HG03095 (cell line): ENCODE measurements at regions not wholly inside any gene's neighbourhood (a gene's known extent, or its start where the extent isn't known, plus 50 kb on each side); places are given as distances from the start of the nearest gene placed in this dataset.

Experiments
- ATAC-seq: cut with Tn5 transposase; IDR thresholded peaks from one replicate; pipeline ENCODE4 v1.9.1; 2021; ENCODE audit warnings: moderate library complexity; ENCODE audit not compliant: unreplicated experiment

DNA sequence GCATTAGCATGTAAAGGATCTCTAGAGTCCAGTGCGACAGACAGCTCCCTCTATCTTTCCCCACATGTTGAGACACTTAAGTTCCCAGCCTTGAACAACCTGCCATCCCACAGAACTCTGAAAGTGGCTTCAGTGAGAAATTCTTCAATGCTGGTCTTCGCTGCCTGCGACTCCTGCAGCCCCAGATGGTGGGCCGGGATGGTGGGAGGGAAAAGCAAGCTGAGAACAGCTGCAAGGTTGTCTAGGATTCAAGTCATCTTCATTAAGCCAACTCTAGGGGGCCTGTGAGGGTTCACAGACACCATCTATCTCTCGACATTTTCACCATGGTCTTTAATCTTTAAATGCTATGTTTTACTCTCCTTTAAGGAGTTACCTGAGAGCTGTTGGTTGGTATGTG is 185.5 kb upstream of the C1orf174 start:
- ATAC-seq: no peak

DNA sequence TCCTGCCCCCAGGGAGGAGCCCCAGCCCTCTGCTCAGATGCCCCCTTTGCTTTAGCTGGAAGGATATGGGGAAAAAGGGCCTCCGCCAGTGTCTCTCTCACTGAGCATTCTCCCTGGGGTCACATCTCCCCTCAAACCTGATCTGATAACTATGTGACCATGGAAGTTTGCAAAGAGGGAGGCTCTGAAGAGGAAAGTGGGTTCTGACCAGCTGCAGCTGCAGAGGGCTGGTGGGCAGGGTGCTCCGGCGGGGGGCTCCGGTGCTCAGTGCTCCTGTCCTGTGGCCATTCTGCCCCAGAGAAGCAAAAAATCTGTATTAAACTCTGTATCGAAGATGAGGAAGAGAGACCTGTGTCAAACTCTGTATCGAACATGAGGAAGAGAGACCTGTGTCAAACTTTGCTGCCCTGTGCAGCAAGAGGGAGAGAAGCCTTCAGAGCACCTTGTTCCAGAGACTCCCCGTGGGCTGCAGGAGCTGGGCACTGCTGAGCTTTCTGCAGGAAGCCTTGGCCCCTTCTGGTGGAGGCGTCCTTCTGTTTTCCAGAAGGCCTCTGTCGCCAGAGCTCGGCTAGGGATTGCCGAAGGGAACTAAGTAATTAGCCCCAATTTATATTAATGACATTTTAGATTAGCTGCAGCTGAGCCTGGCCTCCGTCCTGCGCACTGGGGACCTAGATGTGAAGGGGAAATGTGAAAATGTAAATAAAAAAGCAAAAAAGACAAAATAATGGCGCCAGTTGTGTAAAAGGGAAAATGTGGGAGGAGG is 186.2 kb upstream of the C1orf174 start:
- ATAC-seq: no peak

DNA sequence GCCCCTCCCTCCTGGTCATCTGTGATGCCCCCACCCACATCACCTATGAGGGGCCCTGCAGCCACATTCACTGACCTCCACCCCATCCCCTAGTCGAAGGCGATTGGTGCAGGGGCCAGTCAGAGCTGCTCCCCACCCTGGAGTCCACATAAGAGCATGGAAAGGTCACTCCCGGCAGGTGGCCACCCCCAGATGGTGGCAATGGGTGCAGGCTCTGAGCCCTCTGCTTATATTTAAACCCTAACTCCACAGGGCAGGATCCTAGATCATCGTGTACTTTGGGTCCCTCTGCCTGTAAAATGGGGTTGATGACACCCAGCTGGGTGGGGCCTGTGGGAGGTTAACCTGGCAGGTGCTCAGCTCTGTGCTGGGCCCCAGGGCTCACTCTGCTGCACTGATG is 186.8 kb upstream of the C1orf174 start:
- no peak for ATAC-seq

DNA sequence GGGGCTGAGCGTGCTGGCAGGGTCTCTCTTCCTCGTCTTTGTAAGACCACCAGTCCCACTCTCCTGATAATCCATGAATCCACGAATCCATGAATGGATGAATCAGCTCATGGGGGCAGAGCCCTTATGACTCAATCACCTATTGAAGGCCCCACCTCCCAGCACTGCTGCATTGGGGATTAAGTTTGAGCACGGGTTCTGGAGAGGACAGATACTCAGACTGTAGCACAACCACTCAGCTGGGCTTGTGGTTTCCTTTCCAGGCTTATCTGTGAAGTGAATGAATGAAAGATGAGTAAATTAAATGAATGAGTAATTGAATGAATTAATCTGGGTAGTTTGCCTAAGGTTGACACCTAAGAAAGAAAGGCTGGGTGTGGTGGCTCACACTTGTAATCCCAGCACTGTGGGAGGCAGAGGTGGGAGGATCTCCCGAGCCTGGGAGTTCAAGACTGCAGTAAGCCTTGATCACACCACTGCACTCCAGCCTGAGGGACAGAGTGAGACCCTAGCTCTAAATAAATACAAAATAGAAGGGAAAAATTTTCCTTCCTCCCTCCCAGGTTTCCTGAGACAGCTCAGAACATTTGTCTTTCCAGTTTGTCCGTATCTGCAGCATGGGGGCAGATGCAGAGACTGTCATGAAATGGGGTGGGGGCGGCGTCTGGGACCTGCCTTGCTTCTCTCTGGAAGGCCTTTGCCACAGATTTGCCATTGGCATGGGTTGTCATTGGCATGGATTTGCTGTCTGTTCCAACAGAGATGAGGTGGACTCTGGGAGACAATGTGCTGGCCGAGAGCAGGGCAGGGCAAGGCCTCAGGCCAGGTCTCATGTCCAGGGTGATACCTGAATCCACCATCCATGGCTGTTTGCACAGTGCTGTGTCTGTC is 187.7 kb upstream of the C1orf174 start:
- ATAC-seq: no peak

DNA sequence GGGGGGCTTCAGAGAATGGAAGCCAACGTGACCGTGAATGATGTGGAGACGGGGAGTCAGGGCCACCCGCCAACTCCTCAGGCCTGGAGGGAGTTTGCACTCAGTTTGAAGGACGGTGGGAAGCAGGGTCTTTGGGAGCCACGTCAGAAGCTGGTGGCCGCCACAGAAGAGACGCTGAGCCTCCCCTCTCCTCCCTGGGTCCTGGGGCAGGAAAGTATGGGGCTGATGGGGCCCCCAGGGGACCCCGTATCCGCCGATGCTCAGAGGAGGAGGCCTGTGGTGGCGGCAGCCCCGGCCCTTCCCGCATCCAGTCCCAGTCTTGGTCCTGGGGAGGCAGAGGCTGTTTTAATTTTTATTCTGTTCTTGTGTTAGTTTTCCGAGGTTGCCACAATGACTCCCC is 188.6 kb upstream of the C1orf174 start:
- no peak for ATAC-seq

DNA sequence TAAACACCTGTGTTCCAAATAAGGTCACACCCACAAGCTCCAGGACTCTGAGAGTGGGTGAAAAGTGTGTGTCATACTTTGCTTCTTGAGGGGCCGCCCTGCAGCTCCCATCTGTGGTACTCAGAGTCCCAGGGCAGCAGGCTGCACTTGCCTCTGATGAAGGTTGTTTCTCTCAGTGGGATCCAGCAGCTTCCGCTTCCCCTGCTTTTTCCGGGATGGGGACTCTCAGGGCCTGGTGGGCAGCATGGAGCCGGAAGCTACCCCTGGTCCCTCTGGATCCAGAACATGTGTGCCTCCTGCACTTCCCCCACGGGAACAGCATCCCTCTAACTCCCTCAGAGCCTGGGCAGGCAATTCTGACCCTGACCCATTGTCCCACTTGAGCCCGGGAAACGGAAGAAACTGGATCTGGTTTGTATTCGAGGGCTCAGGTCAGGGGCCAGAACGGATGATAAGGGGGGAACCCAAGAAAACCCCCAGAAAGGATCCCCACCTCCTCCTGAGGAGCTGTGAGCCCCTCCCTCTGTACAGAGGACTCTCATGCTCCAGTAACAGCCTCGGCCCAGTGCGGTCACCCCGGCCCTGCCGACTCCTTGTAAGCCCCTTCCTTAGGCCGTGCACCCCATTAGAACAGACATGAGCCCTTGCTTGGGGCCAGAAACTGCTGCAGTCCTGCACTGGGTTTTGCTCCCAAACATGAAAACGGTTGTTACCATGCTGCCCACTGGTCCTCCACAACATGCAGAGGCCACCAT is 189.5 kb upstream of the C1orf174 start:
- no peak for ATAC-seq

DNA sequence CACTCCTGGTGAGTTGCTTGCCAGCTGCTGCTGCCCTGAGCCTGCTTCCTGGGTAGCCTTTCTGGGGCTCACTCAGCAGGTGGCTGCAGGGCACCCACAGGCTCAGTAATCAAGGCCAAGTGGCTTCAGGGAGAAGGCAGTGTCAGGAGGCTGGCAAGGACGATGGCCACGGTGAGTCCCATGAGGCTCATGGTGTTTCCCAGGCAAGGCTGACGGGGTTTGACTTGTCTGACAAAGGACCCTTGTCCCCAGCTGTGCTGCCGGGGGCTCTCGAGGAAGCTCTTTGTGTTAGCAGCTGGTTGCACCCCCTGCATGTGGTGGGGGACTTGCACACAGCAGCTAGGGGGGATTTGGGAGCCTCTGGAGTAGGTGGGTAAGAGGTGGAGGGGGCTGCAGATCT is 190.5 kb upstream of the C1orf174 start:
- no peak for ATAC-seq

DNA sequence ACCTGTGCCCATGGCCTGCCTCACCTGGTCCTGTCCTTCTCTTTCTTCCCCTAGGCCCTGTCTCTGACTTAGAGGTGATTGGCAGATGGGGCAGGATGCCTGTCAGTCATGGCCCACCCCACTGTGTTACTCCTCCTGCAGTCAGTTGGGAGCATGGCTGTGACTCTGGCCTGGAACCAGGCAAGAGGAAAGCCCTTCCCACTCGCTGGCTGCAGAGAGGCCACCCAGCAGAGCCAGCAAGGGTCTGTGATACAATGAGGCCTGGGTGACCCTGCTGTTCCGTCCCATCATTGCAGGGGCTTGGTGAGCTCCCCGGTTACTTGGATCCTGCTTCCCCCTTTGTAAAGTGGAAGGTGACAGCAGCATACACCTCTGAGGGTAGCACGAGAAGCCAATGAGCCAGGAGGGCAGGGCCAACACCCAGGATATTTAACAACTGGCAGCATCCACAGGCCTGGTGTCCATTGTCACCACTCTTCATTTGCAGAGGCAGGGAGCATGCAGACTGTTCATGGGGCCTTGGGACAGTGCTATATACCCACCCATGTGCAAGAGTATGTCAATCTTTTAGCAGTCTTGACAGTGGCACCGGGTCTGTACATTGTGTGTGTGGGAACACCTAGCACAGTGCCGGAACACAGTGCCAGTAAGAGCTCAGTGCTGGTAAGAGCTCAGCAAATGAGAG is 191.0 kb upstream of the C1orf174 start:
- ATAC-seq: no peak

DNA sequence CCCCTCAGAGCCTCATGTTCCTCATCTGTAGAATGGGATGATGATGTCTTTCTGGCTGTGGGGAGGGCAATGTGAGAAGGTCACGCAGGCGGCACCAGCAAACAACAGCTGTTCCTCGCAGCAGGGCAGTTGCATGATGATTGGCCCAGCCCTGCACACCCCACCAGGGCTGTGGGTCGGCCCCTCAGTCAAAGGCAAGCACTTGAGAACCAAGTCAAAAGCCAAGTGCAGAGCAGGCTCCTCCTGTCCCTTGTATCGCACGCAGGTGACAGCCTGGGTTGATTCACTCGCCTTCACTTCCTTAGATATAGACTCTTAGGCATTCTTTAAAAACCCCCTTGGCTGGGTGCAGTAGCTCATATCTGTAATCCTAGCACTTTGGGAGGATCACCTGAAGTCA is 191.9 kb upstream of the C1orf174 start:
- ATAC-seq: no peak

DNA sequence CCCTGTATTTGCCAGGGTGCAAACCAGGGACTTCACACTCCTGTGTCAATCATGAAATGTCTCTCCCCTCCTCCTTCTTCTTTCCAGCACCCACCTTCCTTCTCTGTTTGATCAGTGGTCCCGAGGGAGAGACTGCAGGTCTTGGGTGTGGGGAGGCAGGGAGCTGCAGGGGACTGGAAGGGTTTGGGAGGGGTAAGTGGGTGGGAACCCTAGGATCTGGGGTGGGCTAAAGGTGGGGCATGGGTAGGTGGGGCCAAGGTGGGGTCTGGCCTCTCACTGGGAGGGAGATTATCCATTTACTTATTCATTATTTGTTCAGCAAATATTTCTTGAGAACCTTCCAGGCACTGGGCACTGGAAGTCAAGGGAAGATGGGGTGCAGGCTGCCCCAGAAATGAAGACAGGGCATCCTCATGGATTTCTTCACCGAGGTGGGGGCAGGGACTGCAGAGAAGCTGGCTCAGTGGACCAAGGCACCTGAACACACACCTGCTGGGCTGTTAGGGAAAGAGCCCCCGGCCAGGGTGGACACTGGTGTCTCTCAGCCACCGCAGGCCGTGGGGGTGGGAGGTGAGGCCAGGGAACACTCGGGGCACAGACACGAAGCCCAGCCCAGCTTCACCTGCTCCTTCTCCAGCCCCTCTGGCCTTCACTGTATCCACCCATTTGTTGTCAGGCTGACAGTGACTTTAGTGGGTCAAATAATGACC is 193.9 kb upstream of the C1orf174 start:
- no peak for ATAC-seq

DNA sequence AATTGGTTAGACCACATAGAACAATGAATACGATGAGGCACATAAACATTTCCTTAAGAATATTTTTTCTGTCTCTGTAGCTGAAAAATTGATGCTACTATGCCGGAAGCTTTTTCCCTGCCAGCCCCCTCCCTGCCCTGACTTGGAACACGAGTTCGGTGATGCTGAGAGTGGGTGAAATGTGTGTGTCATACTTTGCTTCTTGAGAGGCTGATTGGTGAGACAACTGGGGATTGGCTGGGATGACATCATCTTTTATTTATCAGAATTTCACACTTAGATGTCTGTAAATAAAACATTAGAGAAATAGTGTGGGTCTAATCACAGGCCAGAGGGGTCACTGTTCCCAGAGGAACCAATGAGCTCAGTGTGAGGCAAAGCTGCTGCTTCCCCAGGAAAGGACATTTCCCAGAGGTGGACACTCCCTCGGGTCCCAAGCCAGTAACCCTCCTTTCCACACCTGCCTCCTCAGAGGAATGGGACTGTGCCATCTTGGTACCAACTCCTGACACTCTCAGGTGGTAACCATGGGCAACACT is 195.4 kb upstream of the C1orf174 start:
- ATAC-seq: no peak

DNA sequence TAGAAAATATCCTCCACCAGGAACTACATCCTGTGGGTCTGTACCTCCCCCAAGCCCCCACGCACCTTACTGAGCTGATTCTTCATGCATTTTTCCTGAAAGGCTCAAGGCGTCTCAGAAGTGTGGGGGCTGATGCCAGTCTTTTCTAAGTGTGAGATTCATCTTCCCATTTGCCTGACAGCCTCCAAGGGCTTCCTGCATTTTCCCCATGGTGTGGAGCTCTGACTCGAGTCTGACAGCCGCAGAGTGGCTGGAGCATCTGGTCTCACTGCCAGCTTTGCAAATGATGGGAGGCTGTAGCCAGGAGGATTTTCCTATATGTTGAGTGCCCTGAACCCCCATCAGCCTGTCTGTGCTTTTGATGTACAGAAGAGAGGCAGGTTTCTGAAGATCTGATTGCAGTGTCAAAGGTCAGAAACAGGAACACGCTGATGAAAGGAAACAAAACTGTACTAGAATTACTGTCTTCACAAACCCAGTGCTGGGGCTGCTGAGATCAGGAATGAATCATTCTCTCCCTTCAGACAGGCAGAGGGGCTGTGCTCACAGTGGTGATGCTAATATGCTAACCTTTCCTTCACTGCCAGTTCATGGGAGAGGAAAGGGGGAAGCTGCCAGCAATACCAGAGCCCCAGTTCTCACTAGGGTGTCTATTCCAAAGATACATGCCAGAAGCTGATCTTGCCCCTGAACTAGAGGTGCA is 201.5 kb upstream of the C1orf174 start:
- ATAC-seq: no peak

DNA sequence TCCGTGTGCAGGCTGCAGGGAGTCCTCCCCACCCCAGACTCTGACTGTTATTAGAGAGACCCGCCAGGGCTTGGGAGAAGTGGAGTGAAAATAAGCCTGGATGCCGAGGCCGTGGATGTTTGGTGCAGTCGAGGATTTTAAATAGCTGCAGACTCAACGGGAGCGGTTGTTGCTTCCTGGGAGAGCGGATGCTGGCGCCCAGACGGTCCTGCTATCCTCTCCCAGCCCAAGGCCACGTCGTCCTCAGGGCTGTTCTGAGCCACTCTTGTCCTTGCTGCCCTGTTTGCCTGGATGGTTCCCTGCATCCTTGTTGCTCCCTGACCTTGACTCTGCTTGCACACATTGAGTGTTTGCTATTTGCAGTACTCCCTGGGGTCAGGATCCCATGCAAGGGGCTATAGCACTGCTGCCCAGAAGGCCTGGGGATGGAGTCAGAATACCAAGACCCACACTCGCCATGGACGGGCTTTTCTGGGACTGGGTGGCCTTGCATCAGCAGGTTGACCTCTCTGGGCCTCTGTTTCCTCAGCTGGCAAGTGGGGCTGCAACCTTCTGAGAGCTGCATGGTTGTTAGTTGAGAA is 205.3 kb upstream of the C1orf174 start:
- ATAC-seq: no peak

DNA sequence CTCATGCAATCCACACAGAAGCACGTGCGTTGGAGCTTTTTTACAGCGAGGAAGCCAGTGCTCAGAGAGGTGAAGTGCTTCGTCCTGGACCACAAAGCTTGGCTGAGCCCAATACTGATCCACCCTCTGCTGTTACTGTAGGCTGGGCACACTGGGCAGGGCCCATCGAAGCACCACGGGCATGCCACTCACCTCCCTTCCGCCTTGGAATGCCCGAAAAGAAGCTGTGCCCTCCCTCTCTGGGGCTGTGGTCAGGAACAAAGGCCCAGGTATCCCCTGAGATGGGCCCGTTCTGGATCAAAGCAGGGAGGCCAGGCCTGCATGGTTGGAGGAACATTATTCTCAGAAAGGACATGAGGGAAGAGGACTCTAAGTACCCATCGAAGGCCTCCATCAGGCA is 206.7 kb upstream of the C1orf174 start:
- ATAC-seq: no peak

DNA sequence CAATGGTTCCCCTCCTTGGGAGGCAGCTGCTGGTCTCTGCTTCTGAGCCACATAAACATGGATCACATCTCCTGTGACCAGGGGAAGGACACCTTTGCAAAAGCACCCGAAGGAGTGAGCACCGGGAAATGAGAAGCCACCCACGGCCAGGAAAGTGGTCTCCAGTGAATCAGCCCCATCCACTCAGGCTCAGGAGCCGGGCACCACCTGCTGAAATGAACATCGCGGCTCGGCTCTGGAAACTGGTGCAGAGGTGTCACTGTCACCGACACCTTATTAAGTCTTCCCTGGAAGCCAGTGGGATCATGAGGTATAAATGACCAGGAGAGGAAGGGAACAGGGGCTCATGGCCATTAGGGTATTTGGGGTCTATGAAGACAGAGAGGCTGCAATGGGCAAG is 207.2 kb upstream of the C1orf174 start:
- ATAC-seq: no peak

DNA sequence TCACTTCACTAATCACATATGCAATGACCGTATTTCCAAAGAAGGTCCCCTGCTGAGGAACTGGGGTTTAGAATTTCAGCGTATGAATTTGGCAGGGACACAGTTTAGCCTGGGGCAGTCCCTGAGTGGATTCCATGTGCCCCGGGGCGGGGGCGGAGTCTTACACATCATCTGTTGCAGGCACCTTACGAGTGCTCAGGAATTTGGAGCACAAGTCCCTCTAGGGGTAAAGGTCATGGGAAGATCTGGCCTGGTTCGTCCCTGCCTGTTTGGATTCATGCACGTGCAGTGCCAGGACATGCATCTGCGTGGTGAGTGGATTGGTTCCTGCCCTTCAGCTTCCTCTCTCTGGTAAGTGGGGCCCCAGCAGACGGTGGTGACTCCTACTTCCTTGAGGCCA is 208.3 kb upstream of the C1orf174 start:
- no peak for ATAC-seq

DNA sequence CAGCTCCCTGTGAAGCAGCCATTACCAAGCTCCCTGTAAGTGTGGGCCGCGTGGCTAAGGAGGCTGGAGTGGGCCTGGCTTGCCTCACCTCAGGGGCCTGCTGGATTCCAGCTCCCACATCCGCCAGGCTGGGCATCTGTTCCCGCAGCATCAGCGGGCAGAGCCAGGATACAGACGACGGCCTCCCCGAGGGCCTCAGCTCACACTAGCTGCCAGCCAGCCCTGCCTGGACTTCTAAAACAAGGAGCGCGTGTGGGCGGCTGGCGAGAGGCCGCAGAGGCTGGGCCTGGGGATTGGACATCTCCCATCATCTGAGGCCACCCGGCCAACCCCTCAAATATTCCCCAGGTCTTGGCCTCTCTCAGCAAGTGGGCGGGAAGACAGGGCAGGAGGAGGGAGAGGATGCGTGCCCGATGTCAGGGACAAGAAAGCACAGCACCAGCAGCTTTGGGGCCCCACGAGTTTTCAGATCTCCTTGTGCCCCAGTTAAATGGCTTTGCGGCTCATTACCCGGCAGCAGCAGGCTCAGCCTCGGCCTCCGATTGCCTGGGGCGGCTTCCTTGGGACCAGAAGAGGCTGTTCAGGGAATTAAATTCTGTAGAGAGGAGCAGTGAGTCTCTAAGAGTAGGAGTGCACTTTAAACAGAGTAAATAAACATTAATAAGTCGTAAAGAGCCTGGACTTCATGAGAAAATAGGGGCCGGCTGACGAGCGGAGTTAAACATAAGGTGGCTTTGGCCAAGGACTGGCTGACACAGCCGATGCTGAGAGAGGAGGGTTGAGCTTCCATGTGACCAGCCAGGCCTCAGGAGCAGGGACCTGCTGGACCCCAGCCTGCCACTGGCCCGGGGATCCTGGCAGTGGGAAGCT is 208.9 kb upstream of the C1orf174 start:
- ATAC-seq: no peak

DNA sequence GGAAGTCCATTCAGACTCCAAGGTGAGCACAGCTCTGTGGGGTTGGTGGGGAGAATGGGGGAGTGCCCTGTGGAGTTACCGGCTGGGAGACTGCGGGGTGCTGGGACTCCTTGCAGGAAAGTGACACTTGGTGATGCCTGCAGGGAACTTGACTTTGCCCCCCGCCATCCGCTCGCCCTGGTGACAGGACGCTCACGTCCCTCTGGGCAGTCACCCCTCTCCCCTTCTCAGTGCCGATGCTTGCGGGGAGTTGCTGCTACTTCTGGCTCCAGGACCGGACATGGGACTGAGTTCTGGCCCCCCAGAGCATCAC is 209.5 kb upstream of the C1orf174 start:
- no peak for ATAC-seq
